NB4 (cell line): ENCODE measurements at regions not wholly inside any gene's neighbourhood (a gene's known extent, or its start where the extent isn't known, plus 50 kb on each side); places are given as distances from the start of the nearest gene placed in this dataset.

ENCODE experiments used
- POLR2A ChIP-seq: IDR thresholded peaks from 2 replicates; pipeline ENCODE4 v1.6.1; 2011; ENCODE audit warnings: mild to moderate bottlenecking; ENCODE audit not compliant: insufficient read length; ENCODE audit errors: extremely low read depth
- TF ChIP-seq, protein P1 (sequence below): IDR thresholded peaks from one replicate; pipeline ENCODE4 v1.5.1; 2012; ENCODE audit warnings: low read depth, low read length
- TF ChIP-seq, protein P2 (sequence below): IDR thresholded peaks from 2 replicates; pipeline ENCODE4 v1.6.1; 2011; ENCODE audit warnings: low read depth, low read length

DNA sequence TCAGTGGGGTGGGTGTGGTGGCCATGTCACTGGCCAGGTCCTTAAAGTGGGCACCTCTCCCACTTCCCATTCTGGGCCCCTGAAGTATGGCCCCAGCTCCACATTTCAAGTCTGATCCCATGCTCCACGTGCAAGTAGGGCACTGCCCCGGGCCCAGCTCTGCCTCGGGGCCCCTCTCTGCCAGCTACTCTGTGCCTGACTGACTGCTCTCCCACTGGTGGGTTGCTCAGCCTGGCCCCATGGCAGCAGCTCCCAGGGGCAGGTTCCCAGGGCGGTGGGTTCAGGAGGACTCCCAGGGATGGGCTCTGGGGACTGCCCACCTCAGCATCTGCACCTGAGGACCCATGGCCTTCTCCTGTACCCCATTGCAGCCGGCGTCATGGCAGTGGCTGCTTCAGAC, 110.2 kb upstream of the FAM180A start:
- TF ChIP-seq, protein P1, sequence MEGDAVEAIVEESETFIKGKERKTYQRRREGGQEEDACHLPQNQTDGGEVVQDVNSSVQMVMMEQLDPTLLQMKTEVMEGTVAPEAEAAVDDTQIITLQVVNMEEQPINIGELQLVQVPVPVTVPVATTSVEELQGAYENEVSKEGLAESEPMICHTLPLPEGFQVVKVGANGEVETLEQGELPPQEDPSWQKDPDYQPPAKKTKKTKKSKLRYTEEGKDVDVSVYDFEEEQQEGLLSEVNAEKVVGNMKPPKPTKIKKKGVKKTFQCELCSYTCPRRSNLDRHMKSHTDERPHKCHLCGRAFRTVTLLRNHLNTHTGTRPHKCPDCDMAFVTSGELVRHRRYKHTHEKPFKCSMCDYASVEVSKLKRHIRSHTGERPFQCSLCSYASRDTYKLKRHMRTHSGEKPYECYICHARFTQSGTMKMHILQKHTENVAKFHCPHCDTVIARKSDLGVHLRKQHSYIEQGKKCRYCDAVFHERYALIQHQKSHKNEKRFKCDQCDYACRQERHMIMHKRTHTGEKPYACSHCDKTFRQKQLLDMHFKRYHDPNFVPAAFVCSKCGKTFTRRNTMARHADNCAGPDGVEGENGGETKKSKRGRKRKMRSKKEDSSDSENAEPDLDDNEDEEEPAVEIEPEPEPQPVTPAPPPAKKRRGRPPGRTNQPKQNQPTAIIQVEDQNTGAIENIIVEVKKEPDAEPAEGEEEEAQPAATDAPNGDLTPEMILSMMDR, result no peak
- no peak for TF ChIP-seq POLR2A
- TF ChIP-seq, protein P2, sequence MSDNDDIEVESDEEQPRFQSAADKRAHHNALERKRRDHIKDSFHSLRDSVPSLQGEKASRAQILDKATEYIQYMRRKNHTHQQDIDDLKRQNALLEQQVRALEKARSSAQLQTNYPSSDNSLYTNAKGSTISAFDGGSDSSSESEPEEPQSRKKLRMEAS, result no peak
